ENCODE measurements at regions not wholly inside any gene's neighbourhood (a gene's known extent, or its start where the extent isn't known, plus 50 kb on each side); places are given as distances from the start of the nearest gene placed in this dataset.
"Not testable (repeated sequence)": the region's sequence is repeated elsewhere in the genome, so short reads cannot be mapped to it uniquely, and the experiment has no call there.

DNA sequence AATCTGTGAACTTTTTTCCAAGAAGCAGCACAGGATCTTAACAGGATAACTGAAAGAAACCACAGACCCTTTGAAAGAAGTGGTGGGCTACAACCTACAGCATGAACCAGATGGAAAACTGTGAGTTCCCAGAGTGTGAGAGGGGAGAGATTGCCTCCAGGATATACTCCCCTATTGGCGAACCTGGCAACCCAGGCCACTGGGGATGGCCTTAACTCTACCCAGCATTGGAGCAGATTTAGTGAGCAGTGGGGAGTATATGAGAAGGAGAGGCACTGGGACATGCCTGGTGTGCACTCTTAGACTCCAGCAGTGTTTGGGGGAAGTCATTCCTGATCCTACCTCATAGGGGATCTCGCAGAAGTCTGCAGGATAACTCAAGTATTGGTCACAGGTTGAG, 201.0 kb upstream of the TP63 start:
- H3K9ac ChIP-seq (ENCODE audit: low read depth in 1 of 2, low read length in 2 of 2): no peak overlapping the region
- H3K9me3 ChIP-seq (ENCODE audit: control insufficient read depth in 4 of 4, low read length in 3 of 4): no peaks in the 10 kb centered on the region
- WGBS: 96% methylated on average over 2 of the region's 2 CpGs
- no peaks in the 10 kb centered on the region for H3K4me1 ChIP-seq (ENCODE audit: control insufficient read depth in 4 of 4, insufficient read depth in 4 of 4, low read length in 3 of 4)
- TF ChIP-seq, protein P1, sequence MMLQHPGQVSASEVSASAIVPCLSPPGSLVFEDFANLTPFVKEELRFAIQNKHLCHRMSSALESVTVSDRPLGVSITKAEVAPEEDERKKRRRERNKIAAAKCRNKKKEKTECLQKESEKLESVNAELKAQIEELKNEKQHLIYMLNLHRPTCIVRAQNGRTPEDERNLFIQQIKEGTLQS (IDR thresholded peaks at IDR 0.05): no peak
- TF ChIP-seq HNF4G (IDR thresholded peaks at IDR 0.05) (no peak), YY1 (IDR thresholded peaks at IDR 0.05) (no peak), HNF4A (conservative IDR thresholded peaks at IDR 0.05) (no peak), TAF1 (conservative IDR thresholded peaks at IDR 0.05) (no peak), GABPA (IDR thresholded peaks at IDR 0.05 in 1 of 2, conservative IDR thresholded peaks at IDR 0.05 in 1 of 2) (no peak), RXRA (IDR thresholded peaks at IDR 0.05) (no peak), NR2F2 (IDR thresholded peaks at IDR 0.05) (no peak), FOXA1 (IDR thresholded peaks at IDR 0.05) (no peak), EGR1 (IDR thresholded peaks at IDR 0.05; ENCODE audit: low read depth in 2 of 2) (no peak), FOXA2 (IDR thresholded peaks at IDR 0.05) (no peak), SP1 (IDR thresholded peaks at IDR 0.05) (no peak), JUND (IDR thresholded peaks at IDR 0.05) (no peak), RAD21 (IDR thresholded peaks at IDR 0.05) (no peak)
- TF ChIP-seq, protein P2, sequence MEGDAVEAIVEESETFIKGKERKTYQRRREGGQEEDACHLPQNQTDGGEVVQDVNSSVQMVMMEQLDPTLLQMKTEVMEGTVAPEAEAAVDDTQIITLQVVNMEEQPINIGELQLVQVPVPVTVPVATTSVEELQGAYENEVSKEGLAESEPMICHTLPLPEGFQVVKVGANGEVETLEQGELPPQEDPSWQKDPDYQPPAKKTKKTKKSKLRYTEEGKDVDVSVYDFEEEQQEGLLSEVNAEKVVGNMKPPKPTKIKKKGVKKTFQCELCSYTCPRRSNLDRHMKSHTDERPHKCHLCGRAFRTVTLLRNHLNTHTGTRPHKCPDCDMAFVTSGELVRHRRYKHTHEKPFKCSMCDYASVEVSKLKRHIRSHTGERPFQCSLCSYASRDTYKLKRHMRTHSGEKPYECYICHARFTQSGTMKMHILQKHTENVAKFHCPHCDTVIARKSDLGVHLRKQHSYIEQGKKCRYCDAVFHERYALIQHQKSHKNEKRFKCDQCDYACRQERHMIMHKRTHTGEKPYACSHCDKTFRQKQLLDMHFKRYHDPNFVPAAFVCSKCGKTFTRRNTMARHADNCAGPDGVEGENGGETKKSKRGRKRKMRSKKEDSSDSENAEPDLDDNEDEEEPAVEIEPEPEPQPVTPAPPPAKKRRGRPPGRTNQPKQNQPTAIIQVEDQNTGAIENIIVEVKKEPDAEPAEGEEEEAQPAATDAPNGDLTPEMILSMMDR (IDR thresholded peaks at IDR 0.05; ENCODE audit: low read depth, low read length, missing input control): no peak
- TF ChIP-seq, protein P3, sequence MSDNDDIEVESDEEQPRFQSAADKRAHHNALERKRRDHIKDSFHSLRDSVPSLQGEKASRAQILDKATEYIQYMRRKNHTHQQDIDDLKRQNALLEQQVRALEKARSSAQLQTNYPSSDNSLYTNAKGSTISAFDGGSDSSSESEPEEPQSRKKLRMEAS (IDR thresholded peaks at IDR 0.05): no peak
- TF ChIP-seq, protein P4, sequence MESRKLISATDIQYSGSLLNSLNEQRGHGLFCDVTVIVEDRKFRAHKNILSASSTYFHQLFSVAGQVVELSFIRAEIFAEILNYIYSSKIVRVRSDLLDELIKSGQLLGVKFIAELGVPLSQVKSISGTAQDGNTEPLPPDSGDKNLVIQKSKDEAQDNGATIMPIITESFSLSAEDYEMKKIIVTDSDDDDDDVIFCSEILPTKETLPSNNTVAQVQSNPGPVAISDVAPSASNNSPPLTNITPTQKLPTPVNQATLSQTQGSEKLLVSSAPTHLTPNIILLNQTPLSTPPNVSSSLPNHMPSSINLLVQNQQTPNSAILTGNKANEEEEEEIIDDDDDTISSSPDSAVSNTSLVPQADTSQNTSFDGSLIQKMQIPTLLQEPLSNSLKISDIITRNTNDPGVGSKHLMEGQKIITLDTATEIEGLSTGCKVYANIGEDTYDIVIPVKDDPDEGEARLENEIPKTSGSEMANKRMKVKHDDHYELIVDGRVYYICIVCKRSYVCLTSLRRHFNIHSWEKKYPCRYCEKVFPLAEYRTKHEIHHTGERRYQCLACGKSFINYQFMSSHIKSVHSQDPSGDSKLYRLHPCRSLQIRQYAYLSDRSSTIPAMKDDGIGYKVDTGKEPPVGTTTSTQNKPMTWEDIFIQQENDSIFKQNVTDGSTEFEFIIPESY (IDR thresholded peaks at IDR 0.05): no peak
- H3K4me3 ChIP-seq (ENCODE audit: low read depth in 1 of 3, low read length in 3 of 3): no peak overlapping the region
- DNase-seq (ENCODE audit: low spot score): no peak
- no peaks in the 10 kb centered on the region for H3K36me3 ChIP-seq (ENCODE audit: control insufficient read depth in 4 of 4, insufficient read depth in 3 of 4, low read depth in 1 of 4, low read length in 3 of 4)
- no peak overlapping the region for H3K27ac ChIP-seq (ENCODE audit: low read depth in 1 of 2, low read length in 2 of 2)
- H3K27me3 ChIP-seq (ENCODE audit: control insufficient read depth in 4 of 4, insufficient read depth in 4 of 4, low read length in 3 of 4): no peaks in the 10 kb centered on the region

DNA sequence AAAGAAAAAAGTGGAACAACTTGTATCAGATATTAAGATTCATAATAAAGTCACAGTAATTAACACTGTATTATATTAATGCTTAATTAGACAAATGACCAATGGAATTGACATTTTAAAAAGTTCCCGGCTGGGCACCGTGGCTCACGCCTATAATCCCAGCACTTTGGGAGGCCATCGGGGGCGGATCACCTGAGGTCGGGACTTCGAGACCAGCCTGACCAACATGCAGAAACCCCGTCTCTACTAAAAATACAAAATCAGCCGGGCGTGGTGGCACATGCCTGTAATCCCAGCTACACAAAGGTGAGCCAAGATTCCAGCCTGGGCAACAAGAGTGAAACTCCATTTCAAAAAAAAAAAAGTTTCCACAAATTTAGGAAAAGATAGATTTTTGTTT, 188.9 kb upstream of the TP63 start:
- H3K4me3 ChIP-seq (ENCODE audit: low read depth in 1 of 3, low read length in 3 of 3); H3K27me3 ChIP-seq (ENCODE audit: control insufficient read depth in 4 of 4, insufficient read depth in 4 of 4, low read length in 3 of 4); H3K27ac ChIP-seq (ENCODE audit: low read depth in 1 of 2, low read length in 2 of 2); DNase-seq (ENCODE audit: low spot score); H3K9me3 ChIP-seq (ENCODE audit: control insufficient read depth in 4 of 4, low read length in 3 of 4); H3K9ac ChIP-seq (ENCODE audit: low read depth in 1 of 2, low read length in 2 of 2); H3K36me3 ChIP-seq (ENCODE audit: control insufficient read depth in 4 of 4, insufficient read depth in 3 of 4, low read depth in 1 of 4, low read length in 3 of 4); H3K4me1 ChIP-seq (ENCODE audit: control insufficient read depth in 4 of 4, insufficient read depth in 4 of 4, low read length in 3 of 4): not testable (repeated sequence)
- WGBS: 95% methylated on average over 10 of the region's 10 CpGs

Data from liver (tissue), 8 donors.